ENCODE measurements at regions not wholly inside any gene's neighbourhood (a gene's known extent, or its start where the extent isn't known, plus 50 kb on each side); places are given as distances from the start of the nearest gene placed in this dataset.
A peak's percentile ranks its signal among the peaks of the same experiment; 100 is the strongest.

- TF ChIP-seq CTCF (IDR thresholded peaks at IDR 0.05 in 2 of 3, conservative IDR thresholded peaks at IDR 0.05 in 1 of 3; ENCODE audit: borderline replicate concordance in 1 of 3, insufficient read depth in 1 of 3, low read depth in 2 of 3, low read length in 2 of 3) (peak; percentile 5 to 39 (median 27); a peak in 3 of 6 replicates), REST (IDR thresholded peaks at IDR 0.05; ENCODE audit: low read depth) (no peak), SIN3A (IDR thresholded peaks at IDR 0.05; ENCODE audit: low read depth) (no peak), POLR2A (IDR thresholded peaks at IDR 0.05; ENCODE audit: borderline replicate concordance, extremely low read depth, insufficient read depth, insufficient read length) (no peak), SRF (IDR thresholded peaks at IDR 0.05; ENCODE audit: low read depth) (no peak), YY1 (IDR thresholded peaks at IDR 0.05; ENCODE audit: extremely low read depth, insufficient replicate concordance, low read depth, low read length) (no peak), EGR1 (IDR thresholded peaks at IDR 0.05; ENCODE audit: low read depth) (no peak), EZH2 (IDR thresholded peaks at IDR 0.05) (no peak), JUND (IDR thresholded peaks at IDR 0.05) (no peak), EZH2phosphoT487 (IDR thresholded peaks at IDR 0.05; ENCODE audit: borderline replicate concordance) (no peak)
Measured at GRCh38 chr7:116438267-116438666, 61.3 kb upstream of the CAV2 start.

All from HCT116 (cell line).